MM.1S (cell line): ENCODE measurements at regions not wholly inside any gene's neighbourhood (a gene's known extent, or its start where the extent isn't known, plus 50 kb on each side); places are given as distances from the start of the nearest gene placed in this dataset.
"Not testable (repeated sequence)": the region's sequence is repeated elsewhere in the genome, so short reads cannot be mapped to it uniquely, and the experiment has no call there.

ENCODE experiments used
- DNase-seq: peaks from one replicate; pipeline ENCODE4 v3.0.0-alpha.2; 2015
- H2AFZ ChIP-seq: fragments of 300-600 bp; sonication (generic); 2 replicates; pipeline ENCODE4 v1.6.0; 2016; ENCODE audit warnings: antibody characterized with exemption, low read length
- H3F3A ChIP-seq: fragments of 300-600 bp; sonication (generic); 2 replicates; pipeline ENCODE4 v1.6.1; 2016; ENCODE audit warnings: mild to moderate bottlenecking, antibody characterized with exemption, low read length, moderate library complexity, mixed read lengths; ENCODE audit not compliant: insufficient read depth
- H3K27ac ChIP-seq: fragments of 300-600 bp; sonication (generic); 2 replicates; pipeline ENCODE4 v1.5.1; 2016; ENCODE audit warnings: mild to moderate bottlenecking, low read length
- H3K27me3 ChIP-seq: fragments of 300-600 bp; sonication (generic); replicated peaks from 2 replicates; pipeline ENCODE4 v1.6.0; 2016; ENCODE audit warnings: low read length; ENCODE audit not compliant: insufficient read depth
- H3K36me3 ChIP-seq: fragments of 300-600 bp; sonication (generic); replicated peaks from 2 replicates; pipeline ENCODE4 v1.6.1; 2016; ENCODE audit warnings: mild to moderate bottlenecking, low read length, mixed read lengths; ENCODE audit not compliant: insufficient read depth
- H3K4me1 ChIP-seq: fragments of 300-600 bp; sonication (generic); 2 replicates; pipeline ENCODE4 v1.6.1; 2016; ENCODE audit warnings: low read length, mixed read lengths
- H3K4me2 ChIP-seq: fragments of 300-600 bp; sonication (generic); 2 replicates; pipeline ENCODE4 v1.6.0; 2016; ENCODE audit warnings: low read depth, low read length
- H3K4me3 ChIP-seq: fragments of 300-600 bp; sonication (generic); 2 replicates; pipeline ENCODE4 v1.5.1; 2016; ENCODE audit warnings: low read length, mixed read lengths
- H3K79me2 ChIP-seq: fragments of 300-600 bp; sonication (generic); 2 replicates; pipeline ENCODE4 v1.6.1; 2016; ENCODE audit warnings: mixed run types, low read length, mixed read lengths
- H3K9ac ChIP-seq: fragments of 300-600 bp; sonication (generic); 2 replicates; pipeline ENCODE4 v1.6.1; 2016; ENCODE audit warnings: low read length, mixed read lengths
- H3K9me2 ChIP-seq: fragments of 300-600 bp; sonication (generic); replicated peaks from 2 replicates; pipeline ENCODE4 v1.6.1; 2016; ENCODE audit warnings: mild to moderate bottlenecking, low read length, mixed read lengths; ENCODE audit not compliant: insufficient read depth
- H3K9me3 ChIP-seq: fragments of 300-600 bp; sonication (generic); replicated peaks from 2 replicates; pipeline ENCODE4 v1.6.1; 2016; ENCODE audit warnings: mild to moderate bottlenecking, low read length, mixed read lengths; ENCODE audit not compliant: insufficient read depth
- H4K20me1 ChIP-seq: fragments of 300-600 bp; sonication (generic); 2 replicates; pipeline ENCODE4 v1.6.1; 2016; ENCODE audit warnings: mild to moderate bottlenecking, low read length, moderate library complexity, mixed read lengths; ENCODE audit not compliant: insufficient read depth
- EZH2 ChIP-seq: fragments of 300-600 bp; sonication (generic); optimal IDR thresholded peaks from 2 replicates; pipeline ENCODE3; 2017; ENCODE audit warnings: low read depth, mild to moderate bottlenecking, antibody characterized with exemption, low read length, mixed read lengths
- EZH2phosphoT487 ChIP-seq: fragments of 300-600 bp; sonication (generic); IDR thresholded peaks from 2 replicates; pipeline ENCODE4 v1.6.1; 2018; ENCODE audit warnings: antibody characterized with exemption, low read length
- TF ChIP-seq, protein P1 (sequence below): fragments of 300-600 bp; sonication (generic); IDR thresholded peaks from 2 replicates; pipeline ENCODE4 v1.5.1; 2016; ENCODE audit warnings: antibody characterized with exemption, low read length, mixed read lengths

DNA sequence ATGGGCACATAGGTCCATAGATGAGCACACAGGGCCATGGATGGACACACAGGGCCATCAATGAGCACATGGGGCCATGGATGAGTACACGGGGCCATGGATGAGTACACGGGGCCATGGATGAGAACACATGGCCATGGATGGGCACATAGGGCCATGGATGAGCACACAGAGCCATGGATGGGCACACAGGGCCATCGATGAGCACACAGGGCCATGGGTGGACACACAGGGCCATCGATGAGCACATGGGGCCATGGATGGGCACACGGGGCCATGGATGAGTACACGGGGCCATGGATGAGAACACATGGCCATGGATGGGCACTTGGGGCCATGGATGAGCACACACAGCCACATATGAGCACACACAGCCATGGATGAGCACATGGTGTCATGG, 192.6 kb upstream of the HDAC4 start:
- no peaks in the 10 kb centered on the region for H3K36me3 ChIP-seq
- H3K9me2 ChIP-seq: no peaks in the 10 kb centered on the region
- H2AFZ ChIP-seq: no peak overlapping the region
- H3K4me1 ChIP-seq: no peaks in the 10 kb centered on the region
- no peak overlapping the region for H3K9ac ChIP-seq
- H3K4me2 ChIP-seq: no peak overlapping the region
- TF ChIP-seq, protein P1, sequence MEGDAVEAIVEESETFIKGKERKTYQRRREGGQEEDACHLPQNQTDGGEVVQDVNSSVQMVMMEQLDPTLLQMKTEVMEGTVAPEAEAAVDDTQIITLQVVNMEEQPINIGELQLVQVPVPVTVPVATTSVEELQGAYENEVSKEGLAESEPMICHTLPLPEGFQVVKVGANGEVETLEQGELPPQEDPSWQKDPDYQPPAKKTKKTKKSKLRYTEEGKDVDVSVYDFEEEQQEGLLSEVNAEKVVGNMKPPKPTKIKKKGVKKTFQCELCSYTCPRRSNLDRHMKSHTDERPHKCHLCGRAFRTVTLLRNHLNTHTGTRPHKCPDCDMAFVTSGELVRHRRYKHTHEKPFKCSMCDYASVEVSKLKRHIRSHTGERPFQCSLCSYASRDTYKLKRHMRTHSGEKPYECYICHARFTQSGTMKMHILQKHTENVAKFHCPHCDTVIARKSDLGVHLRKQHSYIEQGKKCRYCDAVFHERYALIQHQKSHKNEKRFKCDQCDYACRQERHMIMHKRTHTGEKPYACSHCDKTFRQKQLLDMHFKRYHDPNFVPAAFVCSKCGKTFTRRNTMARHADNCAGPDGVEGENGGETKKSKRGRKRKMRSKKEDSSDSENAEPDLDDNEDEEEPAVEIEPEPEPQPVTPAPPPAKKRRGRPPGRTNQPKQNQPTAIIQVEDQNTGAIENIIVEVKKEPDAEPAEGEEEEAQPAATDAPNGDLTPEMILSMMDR: no peak
- no peak for TF ChIP-seq EZH2
- no peak for TF ChIP-seq EZH2phosphoT487
- H4K20me1 ChIP-seq: no peaks in the 10 kb centered on the region
- no peaks in the 10 kb centered on the region for H3K79me2 ChIP-seq
- no peaks in the 10 kb centered on the region for H3K9me3 ChIP-seq
- no peak for DNase-seq
- H3K4me3 ChIP-seq: no peak overlapping the region
- H3K27me3 ChIP-seq: no peaks in the 10 kb centered on the region
- no peak overlapping the region for H3K27ac ChIP-seq
- no peaks in the 10 kb centered on the region for H3F3A ChIP-seq

DNA sequence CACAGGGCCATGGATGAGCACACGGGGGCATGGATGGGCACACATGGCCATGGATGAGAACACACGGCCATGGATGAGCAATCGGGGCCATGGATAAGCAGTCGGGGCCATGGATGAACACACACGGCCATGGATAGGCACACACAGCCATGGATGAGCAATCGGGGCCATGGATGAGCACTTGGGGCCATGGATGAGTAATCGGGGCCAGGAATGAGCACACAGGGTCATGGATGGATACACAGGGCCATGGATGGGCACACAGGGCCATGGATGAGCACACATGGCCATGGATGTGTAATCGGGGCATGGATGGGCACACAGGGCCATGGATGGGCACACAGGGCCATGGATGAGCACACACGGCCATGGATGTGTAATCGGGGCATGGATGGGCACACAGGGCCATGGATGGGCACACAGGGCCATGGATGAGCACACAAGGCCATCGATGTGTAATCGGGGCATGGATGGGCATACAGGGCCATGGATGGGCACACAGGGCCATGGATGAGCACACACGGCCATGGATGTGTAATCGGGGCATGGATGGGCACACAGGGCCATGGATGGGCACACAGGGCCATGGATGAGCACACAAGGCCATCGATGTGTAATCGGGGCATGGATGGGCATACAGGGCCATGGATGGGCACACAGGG, 191.9 kb upstream of the HDAC4 start:
- not testable (repeated sequence) for H3K9ac ChIP-seq, DNase-seq, H3K4me2 ChIP-seq, H3K4me1 ChIP-seq, H3F3A ChIP-seq, H3K27ac ChIP-seq, H4K20me1 ChIP-seq, H3K9me2 ChIP-seq, H3K36me3 ChIP-seq, H3K79me2 ChIP-seq, H3K27me3 ChIP-seq, H2AFZ ChIP-seq, H3K4me3 ChIP-seq, H3K9me3 ChIP-seq

DNA sequence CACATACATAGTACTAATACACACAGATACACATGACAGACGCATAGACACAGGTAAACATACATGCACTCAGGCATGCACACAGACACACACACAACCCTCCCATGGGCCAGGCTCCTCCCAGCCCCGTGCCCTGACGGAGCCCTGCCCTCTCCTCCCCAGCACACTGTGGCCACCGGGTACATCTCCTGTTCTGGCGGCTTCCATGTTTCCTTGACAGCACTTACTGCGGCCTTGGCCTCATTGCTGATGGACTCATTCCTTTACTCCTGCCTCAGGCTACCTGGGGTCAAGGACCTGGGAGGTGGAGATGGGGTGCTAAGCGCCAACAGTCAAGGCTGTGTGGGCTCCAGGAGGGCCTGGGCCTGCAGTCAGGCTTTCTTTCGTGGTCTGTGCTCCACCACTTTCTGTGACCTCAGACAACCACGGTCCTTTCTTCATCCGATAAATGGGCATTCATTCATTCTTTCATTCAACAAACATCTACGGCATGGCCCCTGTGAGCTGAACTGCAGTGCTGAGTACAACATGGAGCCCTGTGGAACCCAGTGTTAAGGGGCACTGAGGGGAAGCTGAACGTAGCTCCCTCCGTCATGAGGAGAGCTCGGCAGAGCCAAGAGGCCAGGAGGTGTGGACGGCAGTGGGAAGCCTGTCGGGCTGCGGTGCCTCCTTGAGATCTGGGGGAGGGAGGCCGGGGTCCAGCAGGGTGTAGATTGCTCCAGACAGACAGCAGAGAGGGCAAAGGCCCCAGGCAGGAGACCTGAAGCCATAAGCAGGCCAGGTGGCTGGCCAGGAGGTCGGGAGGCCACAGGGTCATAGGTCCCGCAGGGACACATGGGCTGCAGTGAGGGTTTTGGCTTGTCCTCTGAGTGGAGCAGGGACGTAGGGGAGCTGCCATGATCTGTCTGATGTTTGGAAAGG, 190.4 kb upstream of the HDAC4 start:
- no peaks in the 10 kb centered on the region for H3K9me3 ChIP-seq
- no peaks in the 10 kb centered on the region for H3K27me3 ChIP-seq
- H3K9ac ChIP-seq: no peak overlapping the region
- no peak overlapping the region for H3K4me3 ChIP-seq
- H3K4me2 ChIP-seq: no peak overlapping the region
- H3K79me2 ChIP-seq: no peaks in the 10 kb centered on the region
- DNase-seq: no peak
- TF ChIP-seq EZH2phosphoT487 (no peak), EZH2 (no peak)
- TF ChIP-seq, protein P1: no peak
- H3K27ac ChIP-seq: no peak overlapping the region
- H2AFZ ChIP-seq: no peak overlapping the region
- H4K20me1 ChIP-seq: no peaks in the 10 kb centered on the region
- H3K36me3 ChIP-seq: no peaks in the 10 kb centered on the region
- no peaks in the 10 kb centered on the region for H3K4me1 ChIP-seq
- H3K9me2 ChIP-seq: no peaks in the 10 kb centered on the region
- no peaks in the 10 kb centered on the region for H3F3A ChIP-seq

DNA sequence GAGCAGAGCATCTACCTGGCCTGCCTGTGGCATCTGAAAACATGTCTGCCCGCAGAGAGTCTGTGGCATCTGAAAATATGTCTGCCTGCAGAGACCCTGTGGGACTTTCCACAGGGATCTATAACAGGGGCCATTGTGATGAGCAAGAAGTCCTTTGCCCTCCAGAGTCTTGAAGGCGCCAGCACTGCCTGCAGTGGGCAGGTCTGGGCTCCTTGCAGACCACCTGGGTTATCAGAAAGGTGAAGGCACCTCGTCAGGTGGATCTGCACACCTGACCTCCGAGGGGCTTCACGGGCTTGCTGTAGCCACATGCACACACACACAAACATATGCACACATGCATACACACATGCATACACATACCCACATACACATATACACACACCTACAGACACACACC, 189.5 kb upstream of the HDAC4 start:
- H3K4me3 ChIP-seq: no peak overlapping the region
- H2AFZ ChIP-seq: no peak overlapping the region
- no peaks in the 10 kb centered on the region for H3K36me3 ChIP-seq
- H3K9me2 ChIP-seq: no peaks in the 10 kb centered on the region
- H4K20me1 ChIP-seq: no peaks in the 10 kb centered on the region
- H3K79me2 ChIP-seq: no peaks in the 10 kb centered on the region
- no peaks in the 10 kb centered on the region for H3K4me1 ChIP-seq
- no peak for DNase-seq
- H3K4me2 ChIP-seq: no peak overlapping the region
- H3K27ac ChIP-seq: no peak overlapping the region
- H3K9ac ChIP-seq: no peak overlapping the region
- H3K9me3 ChIP-seq: no peaks in the 10 kb centered on the region
- H3K27me3 ChIP-seq: no peaks in the 10 kb centered on the region
- TF ChIP-seq EZH2phosphoT487 (no peak), EZH2 (no peak)
- TF ChIP-seq, protein P1: no peak
- no peaks in the 10 kb centered on the region for H3F3A ChIP-seq
